M059J (cell line): ENCODE measurements at regions not wholly inside any gene's neighbourhood (a gene's known extent, or its start where the extent isn't known, plus 50 kb on each side); places are given as distances from the start of the nearest gene placed in this dataset.
"Not testable (repeated sequence)": the region's sequence is repeated elsewhere in the genome, so short reads cannot be mapped to it uniquely, and the experiment has no call there.

Experiments
- DNase-seq: peaks from one replicate; pipeline ENCODE4 v3.0.0-alpha.2; 2012; ENCODE audit warnings: low read depth

GRCh38 chr4:131635191-131635590 is 1513.9 kb upstream of the PCDH10 start:
- no peak for DNase-seq

- no peak for DNase-seq
Observed at GRCh38 chr4:131638781-131639180, 1510.3 kb upstream of the PCDH10 start.

- DNase-seq: no peak
Observed at GRCh38 chr4:131644619-131645018, 1504.5 kb upstream of the PCDH10 start.

DNA sequence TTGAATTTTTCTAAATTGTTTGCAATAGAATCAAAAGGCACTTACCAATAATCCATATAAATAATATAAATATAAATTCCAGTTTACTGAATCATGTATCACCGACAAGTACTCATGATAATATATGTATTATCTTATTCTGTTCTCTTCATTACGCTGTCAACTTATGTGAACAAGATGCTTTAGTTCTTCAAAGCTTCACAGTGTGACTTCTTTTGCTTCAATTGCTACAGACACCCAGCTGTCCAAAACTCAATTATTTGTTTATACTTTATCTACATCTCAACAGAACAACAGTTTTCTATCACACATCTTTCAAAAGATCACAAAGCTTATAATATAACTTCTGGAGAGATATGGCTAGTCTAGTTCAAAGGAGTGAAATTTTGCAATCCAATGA is 1499.9 kb upstream of the PCDH10 start:
- no peak for DNase-seq

DNA sequence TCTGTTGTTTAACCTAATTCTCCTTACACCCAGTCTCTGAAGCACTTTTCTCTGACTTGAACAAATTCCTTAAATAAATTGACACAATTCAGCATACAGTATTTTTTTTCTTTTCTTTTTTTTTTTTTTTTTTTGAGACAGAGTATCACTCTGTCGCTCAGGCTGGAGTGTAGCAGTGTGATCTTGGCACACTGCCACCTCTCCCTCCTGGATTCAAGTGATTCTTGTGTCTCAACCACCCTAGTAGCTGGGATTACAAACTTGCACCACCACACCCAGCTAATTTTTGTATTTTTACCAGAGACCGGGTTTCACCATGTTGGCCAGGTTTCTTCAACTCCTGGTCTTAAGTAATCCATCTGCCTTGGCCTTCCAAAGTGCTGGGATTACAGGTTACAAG is 1498.1 kb upstream of the PCDH10 start:
- DNase-seq: no peak

DNA sequence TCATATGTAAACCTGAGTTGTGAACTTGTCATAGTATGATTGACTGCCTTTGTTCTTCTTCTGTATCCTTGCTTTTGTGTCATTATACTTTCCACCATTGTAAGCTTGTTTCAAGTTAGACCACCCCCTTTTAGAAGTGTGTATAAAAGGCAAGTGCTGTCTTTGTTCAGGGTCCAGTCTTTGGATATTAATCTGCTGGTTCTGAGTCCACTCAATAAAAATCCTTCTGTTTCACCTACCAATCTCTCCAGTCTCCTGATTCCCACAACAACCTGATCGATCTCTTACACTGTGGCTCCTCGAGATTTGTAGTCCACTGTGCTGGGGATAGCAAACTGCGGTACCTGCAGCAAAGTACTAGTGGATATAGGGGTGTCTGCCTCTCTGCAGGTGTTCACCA is 1465.8 kb upstream of the PCDH10 start:
- not testable (repeated sequence) for DNase-seq

DNA sequence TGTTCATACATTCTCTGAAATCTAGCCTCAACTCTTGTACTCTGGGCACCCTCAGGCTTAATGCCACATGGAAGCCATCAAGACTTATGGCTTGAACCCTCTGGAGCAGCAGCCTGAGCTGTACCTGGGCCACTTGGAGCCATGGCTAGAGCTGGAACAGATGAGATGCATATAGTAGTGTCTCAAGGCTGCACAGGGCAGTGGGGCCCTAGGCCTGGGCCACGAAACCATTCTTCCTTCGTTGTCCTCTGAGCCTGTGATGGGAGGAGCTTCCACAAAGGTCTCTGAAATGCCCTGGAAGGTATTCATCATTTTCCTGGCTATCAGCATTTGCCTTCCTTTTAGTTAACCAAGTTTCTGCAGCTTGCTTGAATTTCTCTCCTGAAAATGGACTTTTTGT is 1427.2 kb upstream of the PCDH10 start:
- no peak for DNase-seq

DNA sequence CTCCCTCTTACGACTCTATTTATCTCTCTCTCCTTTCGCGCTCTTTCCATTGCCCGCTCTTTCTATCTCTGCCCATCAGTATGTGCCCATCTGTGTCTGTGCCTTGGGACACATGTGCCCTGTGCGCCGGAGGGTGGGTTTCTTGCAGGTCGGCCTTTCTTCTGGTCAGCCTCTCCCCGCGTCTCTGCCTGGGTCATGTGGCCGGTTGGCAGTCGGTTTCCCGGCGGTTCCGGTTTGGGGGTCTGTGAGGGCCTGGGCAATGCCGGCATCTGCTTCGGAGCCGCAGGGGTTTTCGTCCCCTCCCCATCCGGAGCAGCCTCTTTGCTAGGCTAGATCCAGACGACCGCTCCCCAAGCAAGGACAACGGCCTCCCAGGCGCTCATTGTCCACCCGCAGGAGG is 1426.0 kb upstream of the PCDH10 start:
- not testable (repeated sequence) for DNase-seq

- DNase-seq: peak; percentile 69
Observed at GRCh38 chr4:131724847-131725246, 1424.2 kb upstream of the PCDH10 start.

- DNase-seq: not testable (repeated sequence)
Observed at GRCh38 chr4:131725521-131725920, 1423.6 kb upstream of the PCDH10 start.

DNA sequence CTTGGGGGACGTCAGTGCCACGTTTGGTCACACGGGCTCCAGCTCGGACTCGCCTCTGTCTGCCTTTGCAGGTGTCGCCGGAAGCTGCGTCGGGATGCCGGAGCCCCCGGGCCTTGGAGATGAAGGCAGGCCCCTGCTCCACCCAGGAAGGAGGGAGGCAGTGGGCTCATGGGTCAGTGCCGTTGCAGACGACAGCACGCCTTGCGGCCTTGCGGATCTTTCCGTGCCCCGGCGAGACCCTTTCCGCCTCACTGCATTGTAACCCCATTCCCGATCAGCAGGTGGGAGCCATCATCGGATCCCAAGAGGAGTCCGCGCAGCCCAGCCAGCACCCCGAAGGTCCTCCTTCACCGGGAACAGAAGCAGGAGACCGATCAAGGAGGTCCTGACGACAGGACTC is 1422.2 kb upstream of the PCDH10 start:
- DNase-seq: not testable (repeated sequence)

- DNase-seq: not testable (repeated sequence)
Observed at GRCh38 chr4:131727418-131727817, 1421.7 kb upstream of the PCDH10 start.

GRCh38 chr4:131729205-131729604 is 1419.9 kb upstream of the PCDH10 start:
- DNase-seq: not testable (repeated sequence)

GRCh38 chr4:131729716-131730398 is 1419.2 kb upstream of the PCDH10 start:
- not testable (repeated sequence) for DNase-seq

- DNase-seq: not testable (repeated sequence)
Observed at GRCh38 chr4:131730574-131730973, 1418.5 kb upstream of the PCDH10 start.

- DNase-seq: not testable (repeated sequence)
Observed at GRCh38 chr4:131732034-131732630, 1417.0 kb upstream of the PCDH10 start.

GRCh38 chr4:131734321-131734720 is 1414.8 kb upstream of the PCDH10 start:
- not testable (repeated sequence) for DNase-seq

DNA sequence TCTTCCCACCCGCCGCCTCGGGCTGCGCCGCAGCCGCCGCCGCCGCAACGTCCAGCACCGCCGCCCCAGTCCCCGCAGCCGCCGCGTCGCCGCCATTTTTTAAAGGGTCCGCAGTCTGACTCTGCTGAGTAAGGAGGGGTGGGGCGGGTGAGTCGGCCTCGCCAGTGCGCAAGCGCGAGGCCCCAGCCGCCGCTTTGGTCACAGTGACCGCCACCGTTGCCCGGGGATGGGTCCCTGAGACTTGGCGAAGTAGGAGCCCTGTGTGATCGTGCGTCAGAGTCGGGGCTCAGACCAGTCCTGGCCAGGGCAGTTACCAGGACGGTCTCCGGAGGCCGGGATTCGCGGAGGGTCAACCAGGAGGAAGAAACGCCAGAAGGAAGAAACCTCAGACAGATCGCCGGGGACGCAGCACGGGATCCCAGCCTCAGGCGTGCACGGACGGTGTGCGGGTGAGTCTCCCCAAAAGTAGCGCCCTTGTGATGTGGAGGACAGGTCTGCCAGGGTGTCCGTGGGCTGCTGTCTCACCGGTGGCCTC is 1414.2 kb upstream of the PCDH10 start:
- not testable (repeated sequence) for DNase-seq

GRCh38 chr4:131738991-131739390 is 1410.1 kb upstream of the PCDH10 start:
- DNase-seq: not testable (repeated sequence)

DNA sequence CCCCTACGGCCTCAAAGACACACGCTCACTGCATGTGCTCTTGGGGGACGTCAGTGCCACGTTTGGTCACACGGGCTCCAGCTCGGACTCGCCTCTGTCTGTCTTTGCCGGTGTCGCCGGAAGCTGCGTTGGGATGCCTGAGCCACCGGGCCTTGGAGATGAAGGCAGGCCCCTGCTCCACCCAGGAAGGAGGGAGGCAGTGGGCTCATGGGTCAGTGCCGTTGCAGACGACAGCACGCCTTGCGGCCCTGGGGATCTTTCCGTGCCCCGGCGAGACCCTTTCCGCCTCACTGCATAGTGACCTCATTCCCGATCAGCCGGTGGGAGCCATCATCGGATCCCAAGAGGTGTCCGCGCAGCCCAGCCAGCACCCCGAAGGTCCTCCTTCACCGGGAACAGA is 1407.3 kb upstream of the PCDH10 start:
- DNase-seq: not testable (repeated sequence)

GRCh38 chr4:131742536-131743205 is 1406.4 kb upstream of the PCDH10 start:
- not testable (repeated sequence) for DNase-seq

- DNase-seq: not testable (repeated sequence)
Observed at GRCh38 chr4:131743348-131743747, 1405.7 kb upstream of the PCDH10 start.

DNA sequence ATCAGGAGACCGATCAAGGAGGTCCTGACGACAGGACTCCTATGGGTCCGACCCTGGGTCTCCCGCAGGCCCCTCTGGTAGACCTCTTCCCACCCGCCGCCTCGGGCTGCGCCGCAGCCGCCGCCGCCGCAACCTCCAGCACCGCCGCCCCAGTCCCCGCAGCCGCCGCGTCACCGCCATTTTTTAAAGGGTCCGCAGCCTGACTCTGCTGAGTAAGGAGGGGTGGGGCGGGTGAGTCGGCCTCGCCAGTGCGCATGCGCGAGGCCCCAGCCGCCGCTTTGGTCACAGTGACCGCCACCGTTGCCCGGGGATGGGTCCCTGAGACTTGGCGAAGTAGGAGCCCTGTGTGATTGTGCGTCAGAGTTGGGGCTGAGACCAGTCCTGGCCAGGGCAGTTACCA is 1401.9 kb upstream of the PCDH10 start:
- not testable (repeated sequence) for DNase-seq
